ENCODE measurements at regions not wholly inside any gene's neighbourhood (a gene's known extent, or its start where the extent isn't known, plus 50 kb on each side); places are given as distances from the start of the nearest gene placed in this dataset.

- Mint-ChIP-seq H3K4me3 (no peak overlapping the region), H3K27me3 (no peaks in the 10 kb centered on the region), H3K27ac (no peak overlapping the region), H3K4me1 (no peaks in the 10 kb centered on the region), H3K36me3 (no peaks in the 10 kb centered on the region), H3K9me3 (peaks cover 2 to 13% (median 6%) of the 10 kb centered on the region in 8 donors)
- Histone ChIP-seq H3K9me3 (ENCODE audit: control insufficient read depth in 1 of 2, low read length in 2 of 2) (no peaks in the 10 kb centered on the region), H3K4me1 (ENCODE audit: insufficient read depth, low read length) (no peaks in the 10 kb centered on the region), H3K4me3 (ENCODE audit: low read length in 2 of 2) (no peak overlapping the region), H3K27ac (ENCODE audit: low read depth, low read length) (no peak overlapping the region), H3K27me3 (ENCODE audit: insufficient read depth, low read length) (no peaks in the 10 kb centered on the region), H3K36me3 (ENCODE audit: insufficient read depth, low read length) (no peaks in the 10 kb centered on the region)
- intact Hi-C loops (cut with micrococcal nuclease): no loop called here
- ChIA-PET CTCF (ENCODE audit: partially characterized antibody) (no interaction called here), POLR2A (ENCODE audit: partially characterized antibody) (no interaction called here)
- no peak for DNase-seq
Measured at GRCh38 chr5:31048282-31049270, 144.9 kb upstream of the CDH6 start.

GRCh38 chr5:31047621-31048020 is 145.9 kb upstream of the CDH6 start:
- H3K36me3 ChIP-seq (ENCODE audit: insufficient read depth, low read length): no peaks in the 10 kb centered on the region
- no peak overlapping the region for H3K27ac ChIP-seq (ENCODE audit: low read depth, low read length)
- no peaks in the 10 kb centered on the region for H3K27me3 ChIP-seq (ENCODE audit: insufficient read depth, low read length)
- Mint-ChIP-seq H3K9me3 (peaks cover 2 to 13% (median 4%) of the 10 kb centered on the region in 8 donors), H3K36me3 (no peaks in the 10 kb centered on the region), H3K4me1 (no peaks in the 10 kb centered on the region), H3K27ac (no peak overlapping the region), H3K27me3 (no peaks in the 10 kb centered on the region), H3K4me3 (no peak overlapping the region)
- POLR2A ChIA-PET (ENCODE audit: partially characterized antibody): no interaction called here
- no peak for DNase-seq
- no peaks in the 10 kb centered on the region for H3K9me3 ChIP-seq (ENCODE audit: control insufficient read depth in 1 of 2, low read length in 2 of 2)
- no peaks in the 10 kb centered on the region for H3K4me1 ChIP-seq (ENCODE audit: insufficient read depth, low read length)
- intact Hi-C loops (cut with micrococcal nuclease): no loop called here
- no peak overlapping the region for H3K4me3 ChIP-seq (ENCODE audit: low read length in 2 of 2)
- CTCF ChIA-PET (ENCODE audit: partially characterized antibody): no interaction called here

- no peaks in the 10 kb centered on the region for H3K27me3 ChIP-seq (ENCODE audit: insufficient read depth, low read length)
- no peak overlapping the region for H3K27ac Mint-ChIP-seq
- CTCF ChIA-PET (ENCODE audit: partially characterized antibody): no interaction called here
- POLR2A ChIA-PET (ENCODE audit: partially characterized antibody): no interaction called here
- no peak for DNase-seq
- H3K4me3 Mint-ChIP-seq: no peak overlapping the region
- H3K27ac ChIP-seq (ENCODE audit: low read depth, low read length): no peak overlapping the region
- no peaks in the 10 kb centered on the region for H3K4me1 Mint-ChIP-seq
- H3K4me1 ChIP-seq (ENCODE audit: insufficient read depth, low read length): no peaks in the 10 kb centered on the region
- H3K36me3 Mint-ChIP-seq: no peaks in the 10 kb centered on the region
- H3K27me3 Mint-ChIP-seq: no peaks in the 10 kb centered on the region
- no peaks in the 10 kb centered on the region for H3K36me3 ChIP-seq (ENCODE audit: insufficient read depth, low read length)
- H3K9me3 ChIP-seq (ENCODE audit: control insufficient read depth in 1 of 2, low read length in 2 of 2): no peaks in the 10 kb centered on the region
- intact Hi-C loops (cut with micrococcal nuclease): no loop called here
- peaks cover 2 to 13% (median 4%) of the 10 kb centered on the region in 8 donors for H3K9me3 Mint-ChIP-seq
- H3K4me3 ChIP-seq (ENCODE audit: low read length in 2 of 2): no peak overlapping the region
Measured at GRCh38 chr5:31047007-31047406, 146.5 kb upstream of the CDH6 start.

GRCh38 chr5:31036411-31036810 is 157.1 kb upstream of the CDH6 start:
- H3K4me3 ChIP-seq (ENCODE audit: low read length in 2 of 2): no peak overlapping the region
- no peaks in the 10 kb centered on the region for H3K27me3 ChIP-seq (ENCODE audit: insufficient read depth, low read length)
- no peaks in the 10 kb centered on the region for H3K36me3 Mint-ChIP-seq
- intact Hi-C loops (cut with micrococcal nuclease): no loop called here
- no peaks in the 10 kb centered on the region for H3K27me3 Mint-ChIP-seq
- no peak overlapping the region for H3K27ac ChIP-seq (ENCODE audit: low read depth, low read length)
- POLR2A ChIA-PET (ENCODE audit: partially characterized antibody): no interaction called here
- no peaks in the 10 kb centered on the region for H3K4me1 ChIP-seq (ENCODE audit: insufficient read depth, low read length)
- no peak overlapping the region for H3K4me3 Mint-ChIP-seq
- peak overlapping the region in 1 of 7 donors; percentile 31 for H3K27ac Mint-ChIP-seq
- no peak for DNase-seq
- no peaks in the 10 kb centered on the region for H3K36me3 ChIP-seq (ENCODE audit: insufficient read depth, low read length)
- peaks cover 2 to 38% (median 21%) of the 10 kb centered on the region in 8 donors for H3K9me3 Mint-ChIP-seq
- H3K4me1 Mint-ChIP-seq: no peaks in the 10 kb centered on the region
- H3K9me3 ChIP-seq (ENCODE audit: control insufficient read depth in 1 of 2, low read length in 2 of 2): no peaks in the 10 kb centered on the region
- CTCF ChIA-PET (ENCODE audit: partially characterized antibody): no interaction called here

- H3K4me3 Mint-ChIP-seq: no peak overlapping the region
- peaks cover 0 to 22% (median 12%) of the 10 kb centered on the region in 8 donors for H3K9me3 Mint-ChIP-seq
- Histone ChIP-seq H3K4me3 (ENCODE audit: low read length in 2 of 2) (no peak overlapping the region), H3K9me3 (ENCODE audit: control insufficient read depth in 1 of 2, low read length in 2 of 2) (no peaks in the 10 kb centered on the region), H3K4me1 (ENCODE audit: insufficient read depth, low read length) (no peaks in the 10 kb centered on the region), H3K27me3 (ENCODE audit: insufficient read depth, low read length) (no peaks in the 10 kb centered on the region), H3K27ac (ENCODE audit: low read depth, low read length) (no peak overlapping the region), H3K36me3 (ENCODE audit: insufficient read depth, low read length) (no peaks in the 10 kb centered on the region)
- ChIA-PET CTCF (ENCODE audit: partially characterized antibody) (no interaction called here), POLR2A (ENCODE audit: partially characterized antibody) (no interaction called here)
- no peak overlapping the region for H3K27ac Mint-ChIP-seq
- H3K4me1 Mint-ChIP-seq: no peaks in the 10 kb centered on the region
- no peaks in the 10 kb centered on the region for H3K27me3 Mint-ChIP-seq
- intact Hi-C loops (cut with micrococcal nuclease): no loop called here
- H3K36me3 Mint-ChIP-seq: no peaks in the 10 kb centered on the region
- no peak for DNase-seq
Measured at GRCh38 chr5:31033295-31033694, 160.2 kb upstream of the CDH6 start.

GRCh38 chr5:31029925-31030324 is 163.6 kb upstream of the CDH6 start:
- Histone ChIP-seq H3K4me1 (ENCODE audit: insufficient read depth, low read length) (no peaks in the 10 kb centered on the region), H3K27ac (ENCODE audit: low read depth, low read length) (no peak overlapping the region), H3K9me3 (ENCODE audit: control insufficient read depth in 1 of 2, low read length in 2 of 2) (no peaks in the 10 kb centered on the region), H3K27me3 (ENCODE audit: insufficient read depth, low read length) (no peaks in the 10 kb centered on the region), H3K4me3 (ENCODE audit: low read length in 2 of 2) (no peak overlapping the region), H3K36me3 (ENCODE audit: insufficient read depth, low read length) (no peaks in the 10 kb centered on the region)
- Mint-ChIP-seq H3K9me3 (peaks cover 0 to 12% (median 3%) of the 10 kb centered on the region in 8 donors), H3K36me3 (no peaks in the 10 kb centered on the region), H3K27me3 (no peaks in the 10 kb centered on the region), H3K4me1 (no peaks in the 10 kb centered on the region), H3K4me3 (no peak overlapping the region), H3K27ac (no peak overlapping the region)
- DNase-seq: no peak
- intact Hi-C loops (cut with micrococcal nuclease): no loop called here
- POLR2A ChIA-PET (ENCODE audit: partially characterized antibody): no interaction called here
- CTCF ChIA-PET (ENCODE audit: partially characterized antibody): no interaction called here

GRCh38 chr5:31027721-31028120 is 165.8 kb upstream of the CDH6 start:
- ChIA-PET POLR2A (ENCODE audit: partially characterized antibody) (no interaction called here), CTCF (ENCODE audit: partially characterized antibody) (no interaction called here)
- H3K27me3 Mint-ChIP-seq: no peaks in the 10 kb centered on the region
- no peaks in the 10 kb centered on the region for H3K4me1 ChIP-seq (ENCODE audit: insufficient read depth, low read length)
- H3K27ac ChIP-seq (ENCODE audit: low read depth, low read length): no peak overlapping the region
- no peaks in the 10 kb centered on the region for H3K27me3 ChIP-seq (ENCODE audit: insufficient read depth, low read length)
- H3K36me3 ChIP-seq (ENCODE audit: insufficient read depth, low read length): no peaks in the 10 kb centered on the region
- H3K9me3 ChIP-seq (ENCODE audit: control insufficient read depth in 1 of 2, low read length in 2 of 2): no peaks in the 10 kb centered on the region
- no peaks in the 10 kb centered on the region for H3K4me1 Mint-ChIP-seq
- no peak overlapping the region for H3K4me3 Mint-ChIP-seq
- intact Hi-C loops (cut with micrococcal nuclease): no loop called here
- H3K27ac Mint-ChIP-seq: no peak overlapping the region
- no peaks in the 10 kb centered on the region for H3K36me3 Mint-ChIP-seq
- no peak overlapping the region for H3K4me3 ChIP-seq (ENCODE audit: low read length in 2 of 2)
- peaks cover 0 to 13% (median 4%) of the 10 kb centered on the region in 8 donors for H3K9me3 Mint-ChIP-seq
- DNase-seq: no peak

Measured in CD4-positive, alpha-beta memory T cell (primary cell).